Osteoblast (primary cell): ENCODE measurements at regions not wholly inside any gene's neighbourhood (a gene's known extent, or its start where the extent isn't known, plus 50 kb on each side); places are given as distances from the start of the nearest gene placed in this dataset.
"Not testable (repeated sequence)": the region's sequence is repeated elsewhere in the genome, so short reads cannot be mapped to it uniquely, and the experiment has no call there.

Source experiments
- DNase-seq: peaks from one replicate; pipeline ENCODE4 v3.0.0; 2011; ENCODE audit warnings: low spot score, mixed read lengths; ENCODE audit not compliant: insufficient read length; ENCODE audit errors: missing footprints
- H2AFZ ChIP-seq: 2 replicates; pipeline ENCODE4 v1.6.0; 2011; ENCODE audit warnings: mild to moderate bottlenecking, low read length
- H3K27ac ChIP-seq: 2 replicates; pipeline ENCODE4 v1.5.1; 2011; ENCODE audit warnings: mild to moderate bottlenecking, low read depth, low read length, moderate library complexity
- H3K27me3 ChIP-seq: 2 replicates; pipeline ENCODE4 v1.6.0; 2012; ENCODE audit warnings: mild to moderate bottlenecking, control low read depth, inconsistent platforms, low read length, moderate library complexity; ENCODE audit not compliant: insufficient read depth
- H3K36me3 ChIP-seq: 2 replicates; pipeline ENCODE4 v1.5.1; 2011; ENCODE audit warnings: mild to moderate bottlenecking, low read length, control low read depth, moderate library complexity; ENCODE audit not compliant: insufficient read depth
- H3K4me1 ChIP-seq: 2 replicates; pipeline ENCODE4 v1.5.1; 2011; ENCODE audit warnings: mild to moderate bottlenecking, low read length, control low read depth, moderate library complexity; ENCODE audit not compliant: insufficient read depth
- H3K4me2 ChIP-seq: 2 replicates; pipeline ENCODE4 v1.6.0; 2011; ENCODE audit warnings: mild to moderate bottlenecking, low read length; ENCODE audit not compliant: insufficient read depth
- H3K4me3 ChIP-seq: fragments of 200-600 bp; sonication (generic); 3 replicates; pipeline ENCODE4 v1.5.1; 2012; ENCODE audit warnings: mild to moderate bottlenecking, low read length, inconsistent platforms; ENCODE audit not compliant: insufficient read depth
- H3K79me2 ChIP-seq: 2 replicates; pipeline ENCODE4 v1.6.0; 2012; ENCODE audit warnings: mild to moderate bottlenecking, low read length, control low read depth, inconsistent platforms; ENCODE audit not compliant: insufficient read depth
- H3K9me3 ChIP-seq: 2 replicates; pipeline ENCODE4 v1.5.1; 2011; ENCODE audit warnings: low read depth, low read length, control low read depth
- H4K20me1 ChIP-seq: 2 replicates; pipeline ENCODE4 v1.6.0; 2012; ENCODE audit warnings: mild to moderate bottlenecking, low read length, control low read depth; ENCODE audit not compliant: insufficient read depth
- CTCF ChIP-seq: IDR thresholded peaks from 2 replicates; pipeline ENCODE4 v1.5.1; 2011; ENCODE audit warnings: mild to moderate bottlenecking, low read depth, low read length, moderate library complexity; ENCODE audit errors: extremely low read depth

DNA sequence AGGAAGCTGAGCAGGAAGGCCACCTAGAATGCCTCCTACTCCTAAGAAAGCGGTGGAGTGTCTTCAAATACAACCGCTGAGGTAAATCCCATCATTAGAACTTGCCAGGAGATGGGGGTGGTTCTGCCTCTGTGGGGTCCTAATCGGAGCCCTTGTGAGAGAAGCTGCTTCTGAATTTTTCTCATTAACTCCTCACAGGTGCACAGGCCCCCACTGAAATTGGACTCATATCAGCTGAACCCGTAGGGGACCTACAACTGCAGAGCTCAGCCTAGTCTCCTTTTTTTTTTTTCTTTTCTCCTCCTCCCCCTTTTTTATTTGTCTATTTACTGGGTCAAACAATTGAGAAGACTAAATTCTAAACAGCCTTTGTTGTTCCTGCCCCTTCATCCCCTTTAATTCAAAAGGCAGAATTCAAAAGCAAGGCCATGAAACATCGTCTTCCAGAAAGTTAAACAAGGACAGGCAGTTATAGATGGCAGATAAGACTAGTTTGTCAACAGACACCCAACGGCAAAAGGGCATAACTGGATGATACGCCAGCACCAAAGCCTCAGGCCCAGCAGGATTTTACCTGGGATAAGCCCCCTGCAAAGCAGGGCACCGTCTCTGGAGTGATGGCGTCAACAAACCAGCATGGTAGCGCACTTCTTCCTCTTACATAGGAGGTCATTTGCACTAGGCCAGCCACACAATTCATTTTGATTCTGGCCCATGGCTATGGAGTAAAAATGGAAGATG is 213.7 kb upstream of the HES1 start:
- H3K79me2 ChIP-seq, result no peaks in the 10 kb centered on the region
- peaks cover 2% of the 10 kb centered on the region for H3K9me3 ChIP-seq
- H3K4me2 ChIP-seq, result no peak overlapping the region
- no peak overlapping the region for H2AFZ ChIP-seq
- no peak for DNase-seq
- H3K4me1 ChIP-seq, result no peaks in the 10 kb centered on the region
- H3K27ac ChIP-seq, result no peak overlapping the region
- TF ChIP-seq CTCF, result no peak
- H3K36me3 ChIP-seq, result no peaks in the 10 kb centered on the region
- H3K27me3 ChIP-seq, result peaks cover 11% of the 10 kb centered on the region
- no peak overlapping the region for H3K4me3 ChIP-seq
- no peaks in the 10 kb centered on the region for H4K20me1 ChIP-seq

DNA sequence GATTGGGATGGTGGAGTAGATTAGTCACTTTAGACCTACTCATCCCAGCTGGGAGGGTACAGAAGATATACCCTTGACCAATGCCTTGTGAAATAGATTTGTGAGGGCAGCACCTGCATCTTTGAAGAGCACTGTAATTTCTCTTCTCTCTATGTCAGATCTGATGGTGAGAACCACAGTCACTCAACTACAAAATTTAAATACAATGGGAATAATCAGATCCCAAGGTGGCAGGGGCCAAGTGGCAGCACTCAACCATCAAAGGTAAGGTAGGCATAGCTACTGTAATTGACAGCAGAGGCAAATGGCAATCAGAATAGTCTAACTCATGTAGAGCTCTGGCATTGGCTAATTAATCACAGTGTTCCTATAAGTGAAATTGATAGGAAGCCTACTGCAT is 212.0 kb upstream of the HES1 start:
- H3K36me3 ChIP-seq, H3K4me2 ChIP-seq, H3K4me1 ChIP-seq, H3K4me3 ChIP-seq, H2AFZ ChIP-seq, H4K20me1 ChIP-seq, H3K9me3 ChIP-seq, DNase-seq, H3K27me3 ChIP-seq, H3K27ac ChIP-seq, H3K79me2 ChIP-seq: not testable (repeated sequence)

- not testable (repeated sequence) for DNase-seq, H2AFZ ChIP-seq, H3K4me1 ChIP-seq, H3K27ac ChIP-seq, H3K9me3 ChIP-seq, H3K79me2 ChIP-seq, H3K27me3 ChIP-seq, H4K20me1 ChIP-seq, H3K36me3 ChIP-seq, H3K4me2 ChIP-seq, H3K4me3 ChIP-seq
These were observed 209.9 kb upstream of the HES1 start for GRCh38 chr3:193926071-193926470.

GRCh38 chr3:193927413-193928206 is 208.3 kb upstream of the HES1 start:
- not testable (repeated sequence) for DNase-seq, H3K27me3 ChIP-seq, H3K4me2 ChIP-seq, H3K27ac ChIP-seq, H2AFZ ChIP-seq, H3K4me3 ChIP-seq, H3K36me3 ChIP-seq, H4K20me1 ChIP-seq, H3K9me3 ChIP-seq, H3K79me2 ChIP-seq, H3K4me1 ChIP-seq

GRCh38 chr3:193928354-193929209 is 207.4 kb upstream of the HES1 start:
- Histone ChIP-seq H3K36me3 (no peaks in the 10 kb centered on the region), H2AFZ (no peak overlapping the region), H3K4me2 (no peak overlapping the region), H3K27me3 (no peaks in the 10 kb centered on the region), H3K27ac (no peak overlapping the region), H3K4me3 (no peak overlapping the region), H3K9me3 (peaks cover 2% of the 10 kb centered on the region), H4K20me1 (no peaks in the 10 kb centered on the region), H3K79me2 (no peaks in the 10 kb centered on the region), H3K4me1 (no peaks in the 10 kb centered on the region)
- TF ChIP-seq CTCF, result no peak
- DNase-seq, result no peak
